CD4-positive, alpha-beta memory T cell (primary cell): ENCODE measurements at regions not wholly inside any gene's neighbourhood (a gene's known extent, or its start where the extent isn't known, plus 50 kb on each side); places are given as distances from the start of the nearest gene placed in this dataset.

Experiments
- CTCF ChIA-PET: fragments of 350-600 bp; sonication (Branson Sonifier 250); formaldehyde crosslinking; loops from one replicate; lab custom pipeline; 2021; ENCODE audit warnings: inconsistent platforms; ENCODE audit not compliant: partially characterized antibody; lab: Charles Lee
- POLR2A ChIA-PET: fragments of 350-600 bp; sonication (Branson Sonifier 250); formaldehyde crosslinking; loops from one replicate; lab custom pipeline; 2021; ENCODE audit not compliant: partially characterized antibody; lab: Charles Lee
- DNase-seq, 5 donors: peaks; one replicate each; pipeline versions ENCODE4 v3.0.0 to v3.0.0-alpha.2; 2020 to 2022; ENCODE audit warnings: mixed read lengths in 1 of 5
- H3K27ac ChIP-seq: one replicate; pipeline ENCODE4 v1.7.0; 2013; ENCODE audit warnings: low read depth, low read length
- H3K27me3 ChIP-seq: 2 replicates; pipeline ENCODE4 v1.7.0; 2013; ENCODE audit warnings: mild to moderate bottlenecking, low read length, moderate library complexity; ENCODE audit not compliant: insufficient read depth
- H3K36me3 ChIP-seq: 2 replicates; pipeline ENCODE4 v1.7.0; 2013; ENCODE audit warnings: mild to moderate bottlenecking, low read length, moderate library complexity; ENCODE audit not compliant: insufficient read depth
- H3K4me1 ChIP-seq: 2 replicates; pipeline ENCODE4 v1.7.0; 2013; ENCODE audit warnings: mild to moderate bottlenecking, low read length, moderate library complexity; ENCODE audit not compliant: insufficient read depth
- H3K4me3 ChIP-seq, 2 donors: one replicate each; pipeline ENCODE4 v1.7.0; 2013; ENCODE audit warnings: low read length in 2 of 2, mild to moderate bottlenecking in 1 of 2
- H3K9me3 ChIP-seq, 2 donors: one replicate each; pipeline ENCODE4 v1.7.0; 2013; ENCODE audit warnings: low read length in 2 of 2, control low read depth in 1 of 2; ENCODE audit not compliant: control insufficient read depth in 1 of 2
- H3K27ac Mint-ChIP-seq, 7 donors: one replicate each; pipeline ENCODE4 v1.8.0; 2020 to 2021; ENCODE audit warnings: mixed read lengths in 7 of 7, mild to moderate bottlenecking in 6 of 7, inconsistent platforms in 3 of 7, moderate library complexity in 3 of 7
- H3K27me3 Mint-ChIP-seq, 2 donors: one replicate each; pipeline ENCODE4 v1.8.0; 2020 to 2021; ENCODE audit warnings: mixed read lengths in 2 of 2
- H3K36me3 Mint-ChIP-seq, 2 donors: one replicate each; pipeline ENCODE4 v1.8.0; 2020 to 2021; ENCODE audit warnings: mixed read lengths in 2 of 2, inconsistent platforms in 1 of 2, mild to moderate bottlenecking in 1 of 2
- H3K4me1 Mint-ChIP-seq, 4 donors: one replicate each; pipeline ENCODE4 v1.8.0; 2020 to 2021; ENCODE audit warnings: mixed read lengths in 4 of 4, mild to moderate bottlenecking in 1 of 4
- H3K4me3 Mint-ChIP-seq, 8 donors: one replicate each; pipeline ENCODE4 v1.8.0; 2020 to 2021; ENCODE audit warnings: mixed read lengths in 8 of 8, mild to moderate bottlenecking in 7 of 8, moderate library complexity in 6 of 8, inconsistent platforms in 3 of 8
- H3K9me3 Mint-ChIP-seq, 8 donors: one replicate each; pipeline ENCODE4 v1.8.0; 2020 to 2021; ENCODE audit warnings: mixed read lengths in 8 of 8, mild to moderate bottlenecking in 5 of 8, inconsistent platforms in 3 of 8, moderate library complexity in 1 of 8
- intact Hi-C: fragments of 100-400 bp; cut with micrococcal nuclease; formaldehyde crosslinking; loops from one replicate; pipeline ENCODE4 v1.15.1; 2023

DNA sequence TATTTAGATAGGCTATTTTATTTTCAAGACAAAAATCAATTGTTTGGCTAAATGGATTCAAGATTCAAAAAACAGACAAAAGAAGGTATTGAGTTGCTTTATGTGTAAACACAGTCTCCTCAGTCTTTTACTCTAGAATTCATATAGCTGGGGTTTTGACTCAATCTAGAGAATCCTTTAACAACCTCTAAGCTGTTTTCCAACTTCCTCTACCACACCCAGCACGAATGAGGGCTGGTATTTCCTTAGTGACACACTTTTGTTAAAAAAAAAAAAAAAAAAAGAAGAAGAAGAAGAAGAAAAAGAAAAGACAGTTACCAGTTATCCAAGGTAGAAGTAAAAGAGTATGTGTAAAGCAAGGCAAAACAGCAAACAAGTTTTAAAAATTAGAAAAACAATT is 732.8 kb upstream of the GOLIM4 start:
- ChIA-PET POLR2A (no interaction called here), CTCF (no interaction called here)
- Mint-ChIP-seq H3K4me3 (no peak overlapping the region), H3K27ac (no peak overlapping the region), H3K36me3 (no peaks in the 10 kb centered on the region), H3K4me1 (no peaks in the 10 kb centered on the region), H3K9me3 (peaks cover 0 to 5% (median 0%) of the 10 kb centered on the region in 8 donors), H3K27me3 (no peaks in the 10 kb centered on the region)
- no peaks in the 10 kb centered on the region for H3K9me3 ChIP-seq
- no peak overlapping the region for H3K4me3 ChIP-seq
- intact Hi-C loops = no loop called here
- no peaks in the 10 kb centered on the region for H3K4me1 ChIP-seq
- H3K27ac ChIP-seq = no peak overlapping the region
- H3K36me3 ChIP-seq = no peaks in the 10 kb centered on the region
- no peaks in the 10 kb centered on the region for H3K27me3 ChIP-seq
- DNase-seq = no peak

DNA sequence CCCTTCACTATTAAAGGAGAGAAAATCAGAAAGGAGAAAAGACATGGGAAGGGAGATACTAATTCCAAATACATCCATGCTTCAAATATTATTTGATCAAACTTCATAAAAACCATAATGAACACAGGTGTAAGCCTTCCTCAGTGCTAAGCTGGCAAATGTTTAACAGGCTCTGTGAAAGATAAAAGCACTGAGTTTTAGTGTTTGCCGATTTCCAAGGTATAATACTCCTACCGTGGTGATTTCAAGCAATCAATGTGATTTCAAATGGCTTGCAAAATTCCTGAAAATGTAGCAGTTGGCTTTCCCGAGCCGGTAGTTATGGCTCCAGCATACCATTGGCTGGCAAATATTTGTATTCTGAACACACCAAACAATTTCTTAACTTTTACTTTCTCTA is 732.3 kb upstream of the GOLIM4 start:
- no peaks in the 10 kb centered on the region for H3K9me3 ChIP-seq
- intact Hi-C loops = no loop called here
- H3K27ac ChIP-seq = no peak overlapping the region

DNA sequence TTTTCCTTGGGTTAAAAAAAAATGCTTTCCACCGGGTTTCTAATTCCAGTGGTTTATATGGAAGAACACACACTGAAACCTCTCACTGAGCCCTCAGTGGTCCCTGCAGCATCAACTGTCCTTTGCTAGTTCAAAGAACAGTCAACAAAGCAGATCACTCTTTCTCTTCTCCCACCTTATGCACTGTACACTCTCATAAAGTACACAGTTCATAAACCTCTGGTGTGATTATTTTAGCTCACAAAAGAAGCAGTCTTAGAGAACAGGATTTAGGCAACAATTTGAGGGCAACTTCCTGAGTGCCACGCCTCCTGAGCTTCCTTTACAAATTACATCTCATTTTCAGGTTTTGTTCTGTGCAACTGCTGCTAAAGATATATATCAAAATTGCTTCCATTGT is 728.4 kb upstream of the GOLIM4 start:
- Histone ChIP-seq H3K27me3 (no peaks in the 10 kb centered on the region), H3K36me3 (no peaks in the 10 kb centered on the region), H3K9me3 (no peaks in the 10 kb centered on the region), H3K27ac (no peak overlapping the region), H3K4me1 (no peaks in the 10 kb centered on the region), H3K4me3 (no peak overlapping the region)
- ChIA-PET POLR2A (no interaction called here), CTCF (no interaction called here)
- Mint-ChIP-seq H3K4me1 (no peaks in the 10 kb centered on the region), H3K4me3 (no peak overlapping the region), H3K36me3 (no peaks in the 10 kb centered on the region), H3K9me3 (peaks cover 0 to 2% (median 0%) of the 10 kb centered on the region in 8 donors), H3K27me3 (no peaks in the 10 kb centered on the region), H3K27ac (no peak overlapping the region)
- DNase-seq = no peak
- intact Hi-C loops = no loop called here

More for the DNA sequence above, 732.3 kb upstream of the GOLIM4 start:
- H3K4me1 Mint-ChIP-seq = no peaks in the 10 kb centered on the region
- no peaks in the 10 kb centered on the region for H3K36me3 Mint-ChIP-seq
- H3K9me3 Mint-ChIP-seq = peaks cover 0 to 5% (median 0%) of the 10 kb centered on the region in 8 donors
- no peak overlapping the region for H3K27ac Mint-ChIP-seq
- H3K4me3 Mint-ChIP-seq = no peak overlapping the region
- H3K4me3 ChIP-seq = no peak overlapping the region
- POLR2A ChIA-PET = no interaction called here
- DNase-seq = no peak
- no peaks in the 10 kb centered on the region for H3K27me3 ChIP-seq
- no peaks in the 10 kb centered on the region for H3K4me1 ChIP-seq
- H3K27me3 Mint-ChIP-seq = no peaks in the 10 kb centered on the region
- H3K36me3 ChIP-seq = no peaks in the 10 kb centered on the region
- CTCF ChIA-PET = no interaction called here

DNA sequence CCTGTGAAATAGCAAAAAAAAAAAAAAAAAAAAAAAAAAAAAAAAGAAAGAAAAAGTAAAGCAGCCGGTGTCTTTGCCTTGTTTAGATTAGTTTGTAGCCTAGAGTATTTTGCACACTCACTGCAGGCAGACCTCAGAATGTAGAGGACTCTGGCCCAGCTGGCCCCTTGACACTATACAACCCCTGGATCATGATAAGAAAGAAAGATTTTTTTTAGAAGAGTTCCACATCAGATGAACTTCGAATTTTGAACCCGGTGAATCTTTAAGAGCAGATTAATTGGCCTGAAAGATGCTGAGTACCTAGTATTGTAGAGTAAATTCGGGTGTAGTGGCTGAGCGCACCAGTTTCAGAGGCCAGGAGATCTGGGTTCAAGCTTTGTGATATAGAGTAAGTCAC is 727.7 kb upstream of the GOLIM4 start:
- Histone ChIP-seq H3K36me3 (no peaks in the 10 kb centered on the region), H3K4me1 (no peaks in the 10 kb centered on the region), H3K27ac (no peak overlapping the region), H3K27me3 (no peaks in the 10 kb centered on the region), H3K4me3 (no peak overlapping the region), H3K9me3 (no peaks in the 10 kb centered on the region)
- Mint-ChIP-seq H3K36me3 (no peaks in the 10 kb centered on the region), H3K9me3 (no peaks in the 10 kb centered on the region), H3K4me3 (no peak overlapping the region), H3K27me3 (no peaks in the 10 kb centered on the region), H3K27ac (no peak overlapping the region), H3K4me1 (no peaks in the 10 kb centered on the region)
- ChIA-PET CTCF (no interaction called here), POLR2A (no interaction called here)
- DNase-seq = no peak
- intact Hi-C loops = no loop called here

DNA sequence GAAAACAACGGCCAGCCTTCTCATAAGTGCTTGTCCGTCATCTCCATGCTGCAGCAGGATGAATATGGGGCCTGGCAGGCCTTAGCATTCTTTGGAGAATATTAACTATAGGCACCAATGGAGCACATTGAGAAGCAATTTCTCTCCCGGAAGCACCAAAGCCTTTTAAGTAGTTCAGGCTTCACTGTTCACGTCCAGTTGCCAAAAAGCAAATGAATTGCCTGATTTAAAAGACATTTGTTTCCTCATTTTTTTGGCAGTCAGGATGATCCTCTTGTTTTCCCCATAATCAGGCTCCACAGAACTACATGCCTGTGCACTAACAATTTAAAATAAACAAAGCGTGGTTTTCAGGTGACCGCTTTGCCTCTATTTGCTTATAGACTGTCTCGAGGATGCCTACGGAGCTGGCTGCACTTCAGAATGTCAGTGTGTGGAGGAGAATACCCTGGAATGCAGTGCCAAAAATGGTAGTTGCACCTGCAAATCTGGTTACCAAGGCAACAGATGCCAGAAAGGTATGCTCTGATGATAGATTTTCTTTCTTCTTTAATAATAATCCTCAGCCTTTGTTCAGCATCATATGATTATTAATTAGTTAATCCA is 725.2 kb upstream of the GOLIM4 start:
- CTCF ChIA-PET = no interaction called here
- POLR2A ChIA-PET = no interaction called here
- no peaks in the 10 kb centered on the region for H3K27me3 Mint-ChIP-seq

DNA sequence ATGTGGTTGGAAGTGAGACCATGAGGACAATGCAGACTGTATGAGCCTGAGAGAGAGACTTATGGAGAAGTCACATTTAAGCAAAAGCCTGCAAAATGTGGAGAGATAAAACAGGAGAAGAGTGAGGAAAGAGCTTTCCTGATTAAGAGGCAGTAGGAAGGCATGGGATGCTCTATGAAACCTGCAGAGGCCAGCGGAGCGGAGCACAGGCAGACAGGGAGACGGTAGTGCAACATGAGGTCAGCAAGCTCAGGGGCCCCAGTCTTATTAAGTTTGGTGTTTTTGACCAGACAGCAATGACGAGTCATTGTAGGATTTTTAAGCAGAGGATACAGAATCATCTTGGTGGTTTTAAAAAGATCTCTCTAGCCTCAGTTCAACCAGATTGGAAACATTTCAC is 721.5 kb upstream of the GOLIM4 start:
- CTCF ChIA-PET = no interaction called here
- intact Hi-C loops = no loop called here
- Mint-ChIP-seq H3K4me1 (no peaks in the 10 kb centered on the region), H3K27me3 (no peaks in the 10 kb centered on the region), H3K36me3 (no peaks in the 10 kb centered on the region), H3K4me3 (no peak overlapping the region), H3K9me3 (peaks cover 0 to 2% (median 0%) of the 10 kb centered on the region in 8 donors), H3K27ac (no peak overlapping the region)
- POLR2A ChIA-PET = no interaction called here
- no peaks in the 10 kb centered on the region for H3K4me1 ChIP-seq
- no peak overlapping the region for H3K27ac ChIP-seq
- no peaks in the 10 kb centered on the region for H3K9me3 ChIP-seq
- no peaks in the 10 kb centered on the region for H3K27me3 ChIP-seq
- no peaks in the 10 kb centered on the region for H3K36me3 ChIP-seq
- no peak for DNase-seq
- H3K4me3 ChIP-seq = no peak overlapping the region

More for the DNA sequence above, 725.2 kb upstream of the GOLIM4 start:
- Histone ChIP-seq H3K4me3 (no peak overlapping the region), H3K27me3 (no peaks in the 10 kb centered on the region), H3K36me3 (no peaks in the 10 kb centered on the region), H3K4me1 (no peaks in the 10 kb centered on the region), H3K27ac (no peak overlapping the region), H3K9me3 (no peaks in the 10 kb centered on the region)
- no peak for DNase-seq
- H3K4me1 Mint-ChIP-seq = no peaks in the 10 kb centered on the region
- peaks cover 0 to 2% (median 0%) of the 10 kb centered on the region in 8 donors for H3K9me3 Mint-ChIP-seq
- no peak overlapping the region for H3K27ac Mint-ChIP-seq
- no peak overlapping the region for H3K4me3 Mint-ChIP-seq
- no peaks in the 10 kb centered on the region for H3K36me3 Mint-ChIP-seq
- intact Hi-C loops = no loop called here

DNA sequence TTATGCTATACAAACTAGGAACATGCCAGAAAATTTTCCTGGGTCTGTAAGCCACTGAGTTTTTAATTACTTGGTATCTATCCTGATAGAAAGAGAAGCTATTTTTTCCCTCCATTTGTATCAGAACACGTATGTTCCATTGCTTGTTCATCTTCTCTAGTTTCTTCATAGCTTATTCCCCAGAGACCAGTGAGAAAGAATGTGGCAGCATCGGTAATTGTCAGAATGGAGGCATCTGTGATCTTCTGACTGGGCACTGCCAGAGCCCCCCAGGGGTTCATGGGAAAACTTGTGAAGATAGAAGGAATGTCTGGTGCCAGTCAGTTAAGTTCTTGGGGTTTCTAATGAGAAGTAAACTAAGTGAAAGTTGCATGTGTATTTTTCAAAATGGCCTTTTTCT is 720.2 kb upstream of the GOLIM4 start:
- Histone ChIP-seq H3K4me1 (no peaks in the 10 kb centered on the region), H3K4me3 (no peak overlapping the region), H3K9me3 (no peaks in the 10 kb centered on the region), H3K27ac (no peak overlapping the region), H3K36me3 (no peaks in the 10 kb centered on the region), H3K27me3 (no peaks in the 10 kb centered on the region)
- Mint-ChIP-seq H3K4me1 (no peaks in the 10 kb centered on the region), H3K36me3 (no peaks in the 10 kb centered on the region), H3K9me3 (peaks cover 0 to 2% (median 0%) of the 10 kb centered on the region in 8 donors), H3K4me3 (no peak overlapping the region), H3K27ac (no peak overlapping the region), H3K27me3 (no peaks in the 10 kb centered on the region)
- intact Hi-C loops = no loop called here
- ChIA-PET POLR2A (no interaction called here), CTCF (no interaction called here)
- DNase-seq = no peak
